Nucleus accumbens (tissue), 56 donors: ENCODE measurements at regions not wholly inside any gene's neighbourhood (a gene's known extent, or its start where the extent isn't known, plus 50 kb on each side); places are given as distances from the start of the nearest gene placed in this dataset.
"Not testable (repeated sequence)": the region's sequence is repeated elsewhere in the genome, so short reads cannot be mapped to it uniquely, and the experiment has no call there.

Experiments used
- DNase-seq, 56 donors: peaks; one replicate each; lab custom pipeline; 2025; lab: John Stamatoyannopoulos, UW

- no peak for DNase-seq
These were observed 265.2 kb upstream of the MSX2 start for GRCh38 chr5:174459071-174459702.

GRCh38 chr5:174459832-174460448 is 264.4 kb upstream of the MSX2 start:
- DNase-seq = no peak

GRCh38 chr5:174462129-174462528 is 262.3 kb upstream of the MSX2 start:
- DNase-seq = no peak

GRCh38 chr5:174464504-174465165 is 259.7 kb upstream of the MSX2 start:
- no peak for DNase-seq

GRCh38 chr5:174471528-174471927 is 252.9 kb upstream of the MSX2 start:
- DNase-seq = not testable (repeated sequence)

GRCh38 chr5:174472956-174473355 is 251.4 kb upstream of the MSX2 start:
- no peak for DNase-seq

- not testable (repeated sequence) for DNase-seq
These were observed 248.4 kb upstream of the MSX2 start for GRCh38 chr5:174476001-174476400.

- DNase-seq = no peak
These were observed 245.1 kb upstream of the MSX2 start for GRCh38 chr5:174479325-174479724.

- no peak for DNase-seq
These were observed 242.6 kb upstream of the MSX2 start for GRCh38 chr5:174481737-174482136.

- DNase-seq = no peak
These were observed 241.8 kb upstream of the MSX2 start for GRCh38 chr5:174482607-174483024.

GRCh38 chr5:174483411-174483810 is 241.0 kb upstream of the MSX2 start:
- no peak for DNase-seq

- DNase-seq = no peak
These were observed 235.2 kb upstream of the MSX2 start for GRCh38 chr5:174489215-174489614.

- no peak for DNase-seq
These were observed 234.3 kb upstream of the MSX2 start for GRCh38 chr5:174489920-174490597.

- no peak for DNase-seq
These were observed 233.7 kb upstream of the MSX2 start for GRCh38 chr5:174490728-174491127.

- no peak for DNase-seq
These were observed 233.1 kb upstream of the MSX2 start for GRCh38 chr5:174491265-174491664.

GRCh38 chr5:174491761-174492350 is 232.5 kb upstream of the MSX2 start:
- DNase-seq = no peak

- no peak for DNase-seq
These were observed 230.9 kb upstream of the MSX2 start for GRCh38 chr5:174493530-174493929.

GRCh38 chr5:174497939-174498338 is 226.4 kb upstream of the MSX2 start:
- DNase-seq = not testable (repeated sequence)

GRCh38 chr5:174498575-174498974 is 225.8 kb upstream of the MSX2 start:
- DNase-seq = not testable (repeated sequence)

- DNase-seq = peak in 6 of 56 donors; percentile 6 to 44 (median 10)
These were observed 223.7 kb upstream of the MSX2 start for GRCh38 chr5:174500636-174501035.
